Forelimb muscle (tissue), 1 donor: ENCODE measurements at regions not wholly inside any gene's neighbourhood (a gene's known extent, or its start where the extent isn't known, plus 50 kb on each side); places are given as distances from the start of the nearest gene placed in this dataset.

Source experiments
- DNase-seq: peaks from one replicate; pipeline ENCODE4 v3.0.0-alpha.2; 2013; ENCODE audit warnings: low read depth

DNA sequence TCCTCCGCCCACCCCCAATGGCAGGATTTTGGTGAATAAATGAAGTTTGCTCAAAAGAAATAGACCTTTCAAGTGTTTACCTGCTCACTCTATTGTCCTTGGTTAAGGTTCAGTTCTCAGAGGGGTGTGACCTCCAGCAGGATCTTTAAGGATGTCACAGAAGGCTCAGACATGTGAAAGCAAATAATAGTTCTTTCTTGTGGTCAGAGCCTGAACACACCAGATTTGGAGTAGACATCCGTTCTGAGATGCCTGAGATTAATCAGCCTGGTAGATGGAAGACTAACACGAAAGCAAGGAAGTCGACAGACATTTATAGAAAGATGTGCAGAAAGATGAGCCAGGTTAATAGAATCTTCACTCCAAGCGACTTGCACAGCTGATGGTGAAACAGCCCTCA, 557.9 kb upstream of the CDH11 start:
- no peak for DNase-seq

DNA sequence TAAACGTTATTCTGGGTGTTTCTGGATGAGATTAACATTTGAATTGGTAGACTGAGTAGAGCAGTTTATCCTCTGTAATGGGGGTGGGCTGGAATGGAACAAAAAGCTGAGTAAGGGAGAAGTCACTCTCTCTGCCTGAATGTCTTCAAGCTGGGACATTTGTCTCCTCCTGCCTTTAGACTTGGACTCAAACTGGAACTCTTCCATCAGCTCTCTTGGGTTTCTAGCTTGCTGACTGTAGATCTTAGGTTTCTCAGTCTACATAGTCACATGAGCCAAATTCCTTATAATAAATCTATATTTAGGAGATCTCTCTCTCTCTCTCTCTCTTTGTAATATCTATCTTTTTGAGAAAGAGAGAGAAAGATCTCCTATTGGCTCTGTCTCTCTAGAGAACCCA, 553.3 kb upstream of the CDH11 start:
- no peak for DNase-seq

DNA sequence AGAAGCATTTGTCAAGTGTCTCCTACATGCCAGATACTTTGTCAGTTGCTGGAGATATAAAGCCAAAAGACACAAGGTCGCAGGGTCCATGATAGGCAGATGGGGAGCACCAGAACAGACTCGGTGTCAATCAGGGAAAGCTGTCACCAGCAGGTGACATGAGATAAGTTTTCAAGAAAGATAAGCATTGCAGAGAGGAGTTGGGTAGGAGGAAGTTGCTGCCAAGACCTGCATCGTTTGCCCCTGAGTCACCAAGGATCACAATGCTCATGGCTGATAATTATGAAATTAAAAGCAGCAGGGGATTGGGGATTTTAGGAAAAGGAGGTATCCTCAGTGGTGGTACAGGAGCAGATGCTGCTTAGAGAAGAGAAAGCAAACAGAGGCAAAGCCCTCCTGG, 551.1 kb upstream of the CDH11 start:
- DNase-seq = no peak

DNA sequence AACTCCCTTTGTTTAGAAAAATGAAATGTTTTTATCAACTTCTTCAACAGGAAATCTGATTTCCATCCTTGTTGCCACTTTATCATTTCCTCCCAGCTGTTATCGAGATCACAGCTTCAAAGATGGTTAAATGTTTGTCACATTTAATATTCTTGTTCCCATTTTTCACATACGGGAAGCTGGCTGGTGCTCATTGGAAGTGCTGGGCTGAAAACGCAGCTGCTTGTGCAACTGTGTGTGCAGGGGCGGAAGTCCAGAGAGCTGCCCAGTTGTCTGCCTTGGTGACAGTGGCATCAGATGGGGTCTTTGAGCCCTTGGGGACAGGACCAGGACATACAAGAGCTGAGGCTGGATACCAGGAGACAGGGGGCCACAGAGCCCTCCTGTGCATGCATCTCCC, 549.2 kb upstream of the CDH11 start:
- no peak for DNase-seq

DNA sequence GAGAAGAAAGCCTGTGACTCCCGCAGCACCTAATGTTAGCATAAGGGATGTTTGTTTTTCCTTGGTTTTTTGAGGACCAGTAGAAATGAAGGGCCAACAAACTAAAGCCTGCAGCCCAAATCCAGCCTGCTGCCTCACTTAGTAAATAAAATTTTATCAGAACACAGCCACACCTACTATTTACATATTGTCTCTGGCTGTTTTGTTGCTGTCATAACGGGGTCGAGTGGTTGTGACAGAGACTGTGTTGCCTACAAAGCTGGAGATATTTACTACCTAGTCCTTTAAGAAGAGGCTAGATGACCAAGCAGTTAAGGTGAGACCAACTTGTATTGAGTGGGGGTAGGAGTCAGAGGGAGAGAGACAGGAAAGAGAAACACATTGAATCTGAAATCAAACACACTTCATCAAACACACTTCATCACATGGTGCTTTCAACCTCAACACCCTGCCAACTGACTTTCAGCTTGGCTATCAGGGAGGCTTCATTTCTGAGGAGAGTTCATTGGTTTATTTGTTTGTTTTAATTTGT, 546.3 kb upstream of the CDH11 start:
- DNase-seq = no peak

DNA sequence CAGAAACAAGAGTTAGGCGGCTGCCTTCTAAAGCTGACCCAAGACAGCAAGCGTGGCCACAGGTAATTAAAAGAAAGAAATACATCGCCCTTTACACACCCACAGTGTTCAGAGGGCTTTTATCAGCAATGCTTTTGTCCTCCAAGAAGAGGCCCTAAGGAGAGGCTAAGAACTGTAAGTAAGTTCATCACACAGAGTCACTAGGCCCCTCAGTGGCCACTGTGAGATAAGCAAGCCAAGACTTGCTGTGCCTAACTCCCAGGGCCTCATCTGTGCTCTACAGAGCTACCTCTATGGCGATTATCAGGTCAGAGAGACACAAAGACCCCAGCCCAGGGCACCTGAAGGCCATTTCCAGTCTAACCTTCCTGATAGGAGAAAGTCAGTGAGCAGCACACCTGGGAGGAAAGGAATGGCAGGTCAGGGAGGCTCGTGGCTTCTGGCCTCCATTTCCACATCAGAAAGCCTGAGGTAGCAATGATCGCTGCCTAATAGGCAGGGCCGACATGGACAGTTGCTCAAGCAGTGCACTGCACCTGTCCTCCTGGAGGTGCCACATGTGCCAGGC, 545.2 kb upstream of the CDH11 start:
- DNase-seq = no peak

DNA sequence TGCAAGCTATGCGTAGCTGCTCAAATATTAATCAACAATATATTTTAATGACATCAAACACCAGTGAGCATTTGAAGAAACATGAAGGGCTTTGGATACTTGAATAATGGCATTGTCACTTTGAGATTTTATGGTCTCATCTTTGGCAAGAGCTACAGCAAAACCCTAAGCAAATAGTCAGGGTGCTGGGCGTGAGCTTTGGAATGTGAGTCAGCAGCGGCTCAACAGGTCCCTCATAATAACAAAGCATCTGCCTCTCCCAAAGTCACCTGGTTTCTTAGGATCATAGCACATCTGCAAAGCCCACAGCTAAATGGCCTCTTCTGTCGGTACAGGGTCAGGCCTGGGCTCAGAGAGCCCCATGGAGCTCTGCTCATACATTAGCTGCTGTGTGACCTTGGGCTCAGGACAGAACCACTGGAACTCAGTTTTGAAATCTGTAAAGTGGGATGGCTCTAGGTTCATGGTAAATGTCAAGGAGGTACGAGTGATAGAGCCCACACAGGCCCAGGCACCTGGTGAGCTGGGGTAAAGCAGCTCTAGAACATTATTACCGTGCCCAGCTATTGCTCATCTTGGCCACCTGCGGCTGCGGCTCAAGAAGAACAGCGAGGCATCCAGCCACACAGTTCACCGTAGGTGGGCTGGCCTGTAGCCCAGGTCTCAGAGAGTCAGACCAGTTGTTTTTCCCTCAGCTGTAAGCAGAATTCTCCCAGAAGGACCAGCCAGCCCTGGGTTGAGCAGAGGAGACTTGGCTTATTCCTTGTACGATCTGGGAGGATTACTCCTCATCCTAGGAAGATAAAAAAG, 544.5 kb upstream of the CDH11 start:
- DNase-seq = no peak

DNA sequence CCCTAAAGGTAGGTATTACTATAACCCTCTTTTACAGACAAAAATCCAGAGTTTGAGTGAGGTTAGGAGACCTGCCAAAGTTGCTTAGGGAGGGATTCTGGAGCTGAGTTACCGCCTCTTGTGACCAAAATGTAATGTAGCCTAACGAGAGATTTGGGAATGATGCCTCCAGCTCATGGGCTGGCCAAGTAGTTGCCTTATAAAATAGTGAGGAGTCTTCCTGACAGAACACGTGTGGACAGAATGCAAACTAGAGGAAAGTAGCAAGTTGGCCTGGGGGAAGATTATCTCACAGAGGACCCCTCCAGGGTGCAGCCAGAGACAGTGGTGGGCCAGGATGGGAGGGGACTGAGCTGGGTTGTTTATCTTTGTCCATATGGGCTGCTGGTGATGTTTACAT, 543.7 kb upstream of the CDH11 start:
- DNase-seq = no peak

DNA sequence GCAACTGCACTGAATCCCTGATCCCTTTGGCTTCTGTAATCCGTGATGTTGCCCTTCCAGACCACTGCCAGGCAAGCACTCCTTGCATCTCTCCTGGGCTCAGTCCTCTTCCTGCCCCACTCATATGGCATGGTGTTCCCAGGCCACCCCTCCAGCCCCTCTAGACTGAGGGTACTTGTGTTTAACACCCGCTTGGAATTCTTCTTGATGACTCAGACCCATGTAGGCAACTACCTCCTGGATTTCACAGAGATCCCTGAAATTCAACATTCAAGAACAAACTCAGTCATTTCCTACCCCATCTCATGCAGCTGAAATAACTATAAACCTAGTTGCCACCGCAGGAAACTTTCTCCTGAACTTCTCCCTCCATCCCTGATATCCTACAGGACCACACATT, 541.9 kb upstream of the CDH11 start:
- no peak for DNase-seq

DNA sequence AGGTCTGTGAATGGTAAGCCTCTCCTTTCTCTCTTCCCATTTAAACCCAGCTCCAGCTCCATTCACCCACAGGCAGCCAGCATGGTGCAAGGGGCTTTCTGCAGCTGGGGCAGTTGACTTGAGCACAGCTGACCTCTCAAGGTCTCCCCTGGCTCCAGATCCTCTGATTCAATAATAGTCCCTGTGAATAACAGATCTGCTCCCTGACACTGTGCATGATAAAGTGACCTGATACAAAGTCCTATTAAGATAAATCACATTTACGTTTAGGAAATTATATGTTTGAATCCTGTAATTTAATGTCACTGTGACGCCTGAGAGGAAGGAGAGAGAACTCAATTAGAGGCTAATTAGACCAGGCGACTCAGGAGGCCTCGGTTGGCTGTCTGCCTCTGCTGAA, 540.4 kb upstream of the CDH11 start:
- no peak for DNase-seq

DNA sequence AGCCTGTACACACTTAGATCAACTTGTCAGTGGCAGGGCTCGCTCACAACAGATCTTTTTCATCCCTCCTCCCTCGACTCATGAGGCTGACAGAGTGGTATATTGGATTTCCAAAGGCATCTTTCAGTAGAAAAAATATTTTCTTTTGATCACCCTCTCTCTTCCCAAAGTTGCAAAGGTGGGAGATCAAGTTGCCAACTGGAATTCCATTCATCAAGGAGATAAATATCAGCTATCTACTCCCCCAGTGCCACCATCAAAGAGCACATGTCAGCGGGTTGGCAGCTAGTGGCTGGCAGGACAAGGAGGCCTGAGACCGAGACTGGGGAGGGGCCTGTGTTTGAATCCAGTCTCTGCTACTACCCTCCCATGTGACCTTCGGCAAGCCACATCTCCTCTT, 539.7 kb upstream of the CDH11 start:
- DNase-seq = no peak

DNA sequence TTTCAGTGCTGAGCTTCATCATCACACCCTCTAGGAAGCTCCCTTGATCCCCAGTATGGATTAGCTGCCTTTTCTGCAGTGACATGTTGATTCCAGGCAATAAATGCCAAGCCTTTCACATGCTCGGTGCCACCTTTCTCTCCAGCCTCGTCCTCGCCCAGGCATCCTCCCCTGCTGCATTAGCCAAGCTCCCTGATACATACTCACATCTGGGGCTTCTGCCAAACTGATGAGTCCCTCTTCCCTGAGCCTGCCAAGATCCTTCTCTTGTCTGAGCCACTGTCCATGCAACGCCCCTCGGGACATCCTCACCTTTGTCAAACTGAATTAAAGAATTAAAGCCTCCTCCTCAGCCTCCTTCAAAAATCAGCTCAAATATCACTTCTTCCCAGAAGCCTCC, 538.5 kb upstream of the CDH11 start:
- DNase-seq = no peak

DNA sequence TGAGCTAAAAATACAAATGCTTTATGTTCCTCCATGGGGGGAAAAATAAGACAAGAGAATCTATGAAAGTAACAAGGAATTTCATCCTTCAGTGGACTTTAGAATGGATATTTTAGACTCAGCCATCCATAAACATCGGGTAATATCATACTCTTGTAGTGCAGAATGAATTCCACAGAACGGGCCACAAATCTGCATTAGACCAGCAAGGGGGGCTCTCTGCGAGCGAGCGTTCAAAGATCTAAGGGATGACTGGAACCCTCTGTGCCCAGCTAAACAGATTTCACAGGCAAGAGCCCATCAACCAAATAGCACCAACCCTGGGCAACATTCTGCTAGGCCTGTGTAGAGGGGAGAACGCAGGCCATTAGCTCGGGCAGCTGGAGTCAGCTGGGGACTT, 537.9 kb upstream of the CDH11 start:
- DNase-seq = no peak

DNA sequence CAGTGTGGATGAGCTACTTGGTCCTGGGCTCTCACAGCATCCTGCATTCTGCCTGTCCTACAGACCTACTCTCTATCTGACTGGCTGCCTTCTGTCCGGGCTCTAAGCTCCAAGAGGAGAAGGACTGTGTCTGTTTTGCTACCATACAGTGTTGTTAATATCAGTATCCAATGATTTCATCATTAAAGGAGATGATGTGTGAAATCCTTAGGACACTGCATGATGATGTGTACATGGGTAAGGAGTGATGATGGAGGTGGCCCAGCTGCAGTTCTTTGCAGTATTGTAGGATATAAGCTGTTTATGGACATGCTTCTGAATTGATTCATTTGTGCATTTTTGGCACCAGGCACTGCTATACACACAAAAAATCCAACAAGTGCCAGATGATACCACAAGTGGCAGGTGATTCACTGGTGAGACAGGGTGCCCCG, 536.9 kb upstream of the CDH11 start:
- DNase-seq = no peak

DNA sequence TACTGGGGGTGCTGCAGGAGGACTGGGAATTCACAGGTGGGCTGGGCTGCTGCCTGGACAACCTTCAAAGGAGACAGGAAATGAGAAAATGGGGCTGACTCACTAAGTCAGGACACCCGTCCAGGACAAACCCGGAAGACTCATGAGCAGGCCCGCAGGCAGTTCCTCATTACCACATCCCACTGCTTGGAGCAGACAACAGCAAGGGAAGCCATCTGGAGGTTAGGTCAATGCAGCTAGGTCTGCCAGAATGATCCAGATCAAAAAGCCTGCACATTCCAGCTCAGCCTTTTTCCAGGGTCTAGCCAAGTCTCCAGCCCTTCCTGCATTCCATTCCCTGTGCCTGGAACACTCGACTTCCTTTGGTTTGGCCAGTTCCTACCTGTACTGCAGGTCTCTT, 536.5 kb upstream of the CDH11 start:
- DNase-seq = no peak

DNA sequence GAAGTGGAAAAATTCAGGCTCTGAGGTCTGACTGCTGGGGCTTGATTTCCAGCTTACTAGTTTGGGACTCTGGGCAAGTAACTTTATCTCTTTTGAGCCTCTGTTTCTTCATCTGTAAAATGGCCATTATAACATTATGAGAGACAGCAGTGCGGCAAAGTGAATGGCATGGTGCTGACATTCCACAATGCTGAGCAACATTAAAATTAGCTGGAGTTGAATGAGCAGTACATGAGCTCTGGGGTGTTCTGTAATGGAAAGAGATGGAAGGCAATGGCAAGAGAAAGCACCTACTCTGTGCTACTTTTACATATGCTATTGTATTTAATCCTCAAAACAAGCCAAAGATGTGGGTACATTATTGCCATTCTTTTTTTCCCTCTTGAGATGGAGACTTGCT, 535.7 kb upstream of the CDH11 start:
- DNase-seq = no peak

DNA sequence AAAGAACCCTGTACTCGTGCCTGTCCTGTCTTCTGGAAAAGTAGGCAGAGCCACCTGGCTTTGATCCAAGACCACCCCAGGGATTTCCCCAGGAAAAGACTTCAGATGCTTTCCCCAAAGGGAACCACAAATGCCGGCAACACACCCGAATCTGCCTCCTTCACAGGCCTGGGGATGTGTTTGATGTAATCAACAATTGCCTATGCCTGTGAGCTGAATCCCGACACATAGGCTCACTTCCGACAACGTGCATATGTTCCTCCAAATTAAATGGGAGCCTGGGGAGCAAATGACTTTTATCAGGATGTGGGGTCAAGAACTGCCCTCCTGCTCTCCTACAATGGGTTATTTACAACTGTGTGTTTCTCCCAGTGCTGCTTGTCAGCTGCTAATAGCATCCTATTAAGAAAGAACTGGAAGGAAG, 535.2 kb upstream of the CDH11 start:
- no peak for DNase-seq

DNA sequence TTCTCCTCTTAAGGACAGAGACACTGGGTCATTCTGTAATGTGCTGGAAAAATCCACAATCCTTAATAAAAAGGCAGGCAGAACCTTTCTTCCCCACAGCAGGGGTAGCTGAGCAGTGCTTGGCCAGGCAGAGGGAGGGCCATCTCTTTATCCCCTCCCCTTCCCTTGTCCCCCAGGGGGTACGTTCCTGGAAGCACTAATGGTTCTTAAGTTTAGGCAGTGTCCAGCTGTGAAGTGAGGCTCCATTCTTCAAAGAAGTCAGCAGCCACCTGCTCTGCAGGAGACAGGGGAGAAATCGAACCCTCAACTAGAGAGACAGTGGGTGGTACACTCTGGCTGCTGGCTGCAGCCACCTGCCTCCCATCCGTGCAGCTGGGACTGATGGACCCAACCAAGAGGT, 533.9 kb upstream of the CDH11 start:
- no peak for DNase-seq

DNA sequence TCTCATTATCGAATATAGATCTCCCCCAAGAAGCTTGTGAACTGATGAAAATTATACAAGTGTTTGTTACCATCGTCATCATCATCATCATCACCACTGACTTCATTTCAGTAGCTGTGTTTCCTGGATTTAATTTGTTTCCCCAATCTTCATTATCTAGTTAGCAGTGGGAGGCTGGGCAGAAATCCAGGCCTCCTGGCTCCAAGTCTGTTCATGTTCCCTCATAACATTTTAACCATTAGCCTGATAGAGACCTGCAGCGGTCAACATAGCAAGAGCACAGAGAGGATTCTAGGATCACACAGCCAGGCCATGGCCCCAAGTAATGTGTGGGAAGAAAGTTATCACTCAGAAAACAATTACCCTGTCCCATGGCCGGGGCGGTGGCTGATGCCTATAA, 526.2 kb upstream of the CDH11 start:
- no peak for DNase-seq

DNA sequence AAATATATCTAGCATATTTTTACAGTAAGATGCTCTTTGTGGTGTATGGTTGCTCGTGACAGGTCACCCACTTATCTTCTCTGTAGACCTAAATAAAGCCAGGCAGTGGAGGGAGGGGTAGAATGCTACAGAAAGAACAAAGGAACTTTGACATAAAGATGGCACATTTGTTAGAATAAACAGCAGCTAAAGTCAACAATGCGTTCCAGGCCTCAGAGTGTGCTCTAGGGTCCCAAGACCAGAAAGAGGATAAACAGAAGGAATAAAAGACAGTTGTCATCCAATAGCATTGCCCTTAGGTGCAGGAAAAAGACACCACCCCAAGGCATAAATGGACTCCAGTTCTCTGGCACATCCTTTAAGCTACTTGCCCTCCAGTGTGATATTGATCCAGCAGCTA, 523.0 kb upstream of the CDH11 start:
- no peak for DNase-seq

DNA sequence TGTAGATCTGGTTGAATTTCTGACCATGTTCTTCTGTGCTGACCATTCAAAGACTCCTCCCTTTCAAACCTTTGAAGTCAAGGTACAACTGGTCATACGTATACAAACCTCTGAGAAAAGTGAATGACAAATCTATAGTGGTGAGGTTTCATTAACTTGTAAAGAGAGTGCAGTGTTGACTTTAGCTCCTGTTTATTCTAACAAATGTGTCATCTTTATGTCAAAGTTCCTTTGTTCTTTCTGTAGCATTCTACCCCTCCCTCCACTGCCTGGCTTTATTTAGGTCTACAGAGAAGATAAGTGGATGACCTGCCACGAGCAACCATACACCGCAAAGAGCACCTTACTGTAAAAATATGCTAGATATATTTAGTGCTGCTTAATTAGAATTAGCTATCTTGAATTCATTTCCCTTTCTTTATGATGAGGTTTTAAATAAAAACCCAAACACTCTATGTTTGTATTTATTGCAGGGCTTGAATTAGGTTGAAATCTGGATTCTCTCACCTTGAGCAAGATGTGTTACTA, 520.0 kb upstream of the CDH11 start:
- no peak for DNase-seq

DNA sequence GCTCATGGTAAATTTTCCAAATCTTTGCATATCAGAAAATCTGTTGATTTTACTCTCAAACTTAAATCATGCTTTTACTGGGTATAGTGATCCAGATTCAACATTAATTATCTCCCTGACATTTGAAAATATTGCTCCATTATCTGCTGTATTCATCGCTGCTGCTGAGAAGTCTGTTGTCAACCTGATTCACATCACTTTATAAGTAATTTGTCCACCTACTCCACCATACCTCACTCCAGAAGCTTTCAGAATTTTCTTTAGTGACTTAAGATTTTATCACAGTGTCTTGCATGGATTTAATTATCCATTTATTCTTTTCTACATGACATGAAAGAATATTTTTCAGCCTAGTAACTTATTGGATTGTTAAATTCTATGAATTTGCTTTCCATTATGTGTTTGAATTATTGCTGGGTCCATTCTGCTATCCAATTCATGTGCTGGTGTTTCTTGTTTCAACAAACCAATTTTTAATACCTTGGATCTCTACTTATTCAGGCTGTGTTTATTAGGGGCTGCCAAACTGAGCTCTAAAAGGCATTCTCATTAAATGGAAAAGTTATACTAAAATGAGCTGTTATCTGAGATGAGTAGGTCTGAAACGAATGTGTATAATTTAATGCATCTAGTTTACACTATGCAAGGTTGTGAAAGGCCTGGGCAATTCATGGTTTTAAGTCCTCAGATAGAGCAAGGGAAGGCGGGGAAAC, 519.3 kb upstream of the CDH11 start:
- no peak for DNase-seq

DNA sequence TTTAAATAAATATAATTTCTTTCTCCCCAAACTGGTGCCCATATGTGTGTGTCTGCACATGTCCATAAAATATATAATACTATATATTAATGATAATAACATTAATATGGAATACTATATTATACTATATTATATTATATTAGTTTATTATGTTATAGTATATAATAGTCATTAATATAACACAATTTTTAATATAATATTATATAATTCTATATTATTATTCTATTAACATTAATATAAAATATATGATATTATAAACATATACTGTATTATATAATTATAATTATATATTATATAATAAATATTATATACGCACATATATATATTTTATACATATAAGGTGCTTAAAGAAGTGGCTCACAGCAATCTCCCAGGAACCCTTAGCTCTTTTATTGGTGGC, 513.0 kb upstream of the CDH11 start:
- DNase-seq = no peak
